ENCODE measurements at regions not wholly inside any gene's neighbourhood (a gene's known extent, or its start where the extent isn't known, plus 50 kb on each side); places are given as distances from the start of the nearest gene placed in this dataset.

GRCh38 chrX:127030016-127030748 is 210.7 kb downstream of the PRR32 start (continued):
- TF ChIP-seq KLF15 (CRISPR knock-in tag; IDR thresholded peaks at IDR 0.05; ENCODE audit: borderline replicate concordance) (no peak), MEF2D (CRISPR knock-in tag; IDR thresholded peaks at IDR 0.05) (no peak), KDM2A (CRISPR knock-in tag; IDR thresholded peaks at IDR 0.05; ENCODE audit: borderline replicate concordance, low read depth) (no peak), CERS6 (CRISPR knock-in tag; IDR thresholded peaks at IDR 0.05) (no peak), MTF1 (CRISPR knock-in tag; IDR thresholded peaks at IDR 0.05) (no peak)
- TF ChIP-seq, protein P1, sequence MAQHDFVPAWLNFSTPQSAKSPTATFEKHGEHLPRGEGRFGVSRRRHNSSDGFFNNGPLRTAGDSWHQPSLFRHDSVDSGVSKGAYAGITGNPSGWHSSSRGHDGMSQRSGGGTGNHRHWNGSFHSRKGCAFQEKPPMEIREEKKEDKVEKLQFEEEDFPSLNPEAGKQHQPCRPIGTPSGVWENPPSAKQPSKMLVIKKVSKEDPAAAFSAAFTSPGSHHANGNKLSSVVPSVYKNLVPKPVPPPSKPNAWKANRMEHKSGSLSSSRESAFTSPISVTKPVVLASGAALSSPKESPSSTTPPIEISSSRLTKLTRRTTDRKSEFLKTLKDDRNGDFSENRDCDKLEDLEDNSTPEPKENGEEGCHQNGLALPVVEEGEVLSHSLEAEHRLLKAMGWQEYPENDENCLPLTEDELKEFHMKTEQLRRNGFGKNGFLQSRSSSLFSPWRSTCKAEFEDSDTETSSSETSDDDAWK (CRISPR knock-in tag; IDR thresholded peaks at IDR 0.05) = no peak
- TF ChIP-seq, protein P2, sequence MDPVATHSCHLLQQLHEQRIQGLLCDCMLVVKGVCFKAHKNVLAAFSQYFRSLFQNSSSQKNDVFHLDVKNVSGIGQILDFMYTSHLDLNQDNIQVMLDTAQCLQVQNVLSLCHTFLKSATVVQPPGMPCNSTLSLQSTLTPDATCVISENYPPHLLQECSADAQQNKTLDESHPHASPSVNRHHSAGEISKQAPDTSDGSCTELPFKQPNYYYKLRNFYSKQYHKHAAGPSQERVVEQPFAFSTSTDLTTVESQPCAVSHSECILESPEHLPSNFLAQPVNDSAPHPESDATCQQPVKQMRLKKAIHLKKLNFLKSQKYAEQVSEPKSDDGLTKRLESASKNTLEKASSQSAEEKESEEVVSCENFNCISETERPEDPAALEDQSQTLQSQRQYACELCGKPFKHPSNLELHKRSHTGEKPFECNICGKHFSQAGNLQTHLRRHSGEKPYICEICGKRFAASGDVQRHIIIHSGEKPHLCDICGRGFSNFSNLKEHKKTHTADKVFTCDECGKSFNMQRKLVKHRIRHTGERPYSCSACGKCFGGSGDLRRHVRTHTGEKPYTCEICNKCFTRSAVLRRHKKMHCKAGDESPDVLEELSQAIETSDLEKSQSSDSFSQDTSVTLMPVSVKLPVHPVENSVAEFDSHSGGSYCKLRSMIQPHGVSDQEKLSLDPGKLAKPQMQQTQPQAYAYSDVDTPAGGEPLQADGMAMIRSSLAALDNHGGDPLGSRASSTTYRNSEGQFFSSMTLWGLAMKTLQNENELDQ (CRISPR knock-in tag; IDR thresholded peaks at IDR 0.05; ENCODE audit: borderline replicate concordance) = no peak

- in situ Hi-C loops (cut with HindIII; ENCODE audit: extremely low pct_ligation_motif_present, low pct_unique_long_range_greater_than_20kb) (no loop called here), intact Hi-C loops (cut with micrococcal nuclease; ENCODE audit: unreplicated experiment) (no loop called here)
- CTCF ChIA-PET (ENCODE audit: low intra/inter-chr PET ratio, low total read pairs) = no interaction called here
- TF ChIP-seq HMGXB3 (CRISPR knock-in tag; IDR thresholded peaks at IDR 0.05; ENCODE audit: borderline replicate concordance) = no peak
- no peak for TF ChIP-seq TOE1 (CRISPR knock-in tag; IDR thresholded peaks at IDR 0.05)
- no peak for TF ChIP-seq ZNF878 (CRISPR knock-in tag; IDR thresholded peaks at IDR 0.05)
- no peak for TF ChIP-seq MZF1 (CRISPR knock-in tag; IDR thresholded peaks at IDR 0.05; ENCODE audit: borderline replicate concordance)
- no peak for TF ChIP-seq ZFX (CRISPR knock-in tag; IDR thresholded peaks at IDR 0.05; ENCODE audit: low read depth)
- TF ChIP-seq HDAC1 (CRISPR knock-in tag; IDR thresholded peaks at IDR 0.05) = no peak
- TF ChIP-seq NPAS2 (CRISPR knock-in tag; IDR thresholded peaks at IDR 0.05; ENCODE audit: borderline replicate concordance) = no peak
Observed at GRCh38 chrX:127037159-127037558, 217.6 kb downstream of the PRR32 start.

More at GRCh38 chrX:127037159-127037558, 217.6 kb downstream of the PRR32 start:
- H3K36me3 ChIP-seq (replicated peaks in 1 of 2; ENCODE audit: control insufficient read depth in 1 of 2, insufficient read depth in 2 of 2, low read length in 2 of 2) = no peaks in the 10 kb centered on the region
- no TSS peak for BruUV-seq (replicated peaks)
- H3K27ac ChIP-seq (ENCODE audit: extremely low read length, insufficient read depth, low read length) = no peak overlapping the region
- ATAC-seq (no peak), DNase-seq (ENCODE audit: low spot score) (no peak), FAIRE-seq (no peak)
- no peak overlapping the region for H3K9ac ChIP-seq (ENCODE audit: insufficient read depth, low read depth, low read length)
- no peaks in the 10 kb centered on the region for H3K4me1 ChIP-seq (ENCODE audit: insufficient read depth, low read length)
- 0% methylated on average over 2 of the region's 2 CpGs for WGBS (ENCODE audit: low lambda C conversion rate)
- POLR2A ChIA-PET = no interaction called here
- H3K4me3 ChIP-seq (replicated peaks in 1 of 3; ENCODE audit: insufficient read depth in 1 of 3, low read depth in 2 of 3, low read length in 3 of 3) = no peak overlapping the region
- H4K20me1 ChIP-seq (ENCODE audit: insufficient read depth, low read length) = no peaks in the 10 kb centered on the region
- H2AFZ ChIP-seq (ENCODE audit: low read length) = no peak overlapping the region
- peaks cover 56% of the 10 kb centered on the region for H3K9me3 ChIP-seq (ENCODE audit: low read length)
- no peaks in the 10 kb centered on the region for H3K27me3 ChIP-seq (ENCODE audit: control insufficient read depth in 1 of 2, insufficient read depth in 2 of 2, low read length in 2 of 2)
- no peaks in the 10 kb centered on the region for H3K79me2 ChIP-seq (ENCODE audit: insufficient read depth, low read length)
- H3K4me2 ChIP-seq (ENCODE audit: low read depth, low read length) = no peak overlapping the region

Data from HepG2 (cell line).